ENCODE measurements at regions not wholly inside any gene's neighbourhood (a gene's known extent, or its start where the extent isn't known, plus 50 kb on each side); places are given as distances from the start of the nearest gene placed in this dataset.
A peak's percentile ranks its signal among the peaks of the same experiment; 100 is the strongest.

DNA sequence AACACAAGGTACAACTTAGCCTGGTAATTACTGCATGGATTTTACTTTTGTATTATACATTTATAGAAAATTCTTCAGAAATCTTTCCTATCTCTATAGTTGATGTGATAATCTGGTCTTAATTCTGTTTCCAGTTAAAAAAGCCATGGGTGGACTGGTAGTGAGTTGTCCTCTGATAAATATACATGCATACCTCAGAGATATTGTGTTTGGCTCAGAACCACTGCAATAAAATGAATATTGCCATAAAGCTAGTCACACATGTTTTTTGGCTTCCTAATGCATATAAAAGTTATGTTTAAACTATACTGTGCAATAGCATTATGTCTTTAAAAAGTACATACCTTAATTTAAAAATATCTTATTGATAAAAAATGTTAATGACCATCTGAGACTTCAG lies 708.6 kb upstream of the MARCKS start:
- TF ChIP-seq, protein P1, sequence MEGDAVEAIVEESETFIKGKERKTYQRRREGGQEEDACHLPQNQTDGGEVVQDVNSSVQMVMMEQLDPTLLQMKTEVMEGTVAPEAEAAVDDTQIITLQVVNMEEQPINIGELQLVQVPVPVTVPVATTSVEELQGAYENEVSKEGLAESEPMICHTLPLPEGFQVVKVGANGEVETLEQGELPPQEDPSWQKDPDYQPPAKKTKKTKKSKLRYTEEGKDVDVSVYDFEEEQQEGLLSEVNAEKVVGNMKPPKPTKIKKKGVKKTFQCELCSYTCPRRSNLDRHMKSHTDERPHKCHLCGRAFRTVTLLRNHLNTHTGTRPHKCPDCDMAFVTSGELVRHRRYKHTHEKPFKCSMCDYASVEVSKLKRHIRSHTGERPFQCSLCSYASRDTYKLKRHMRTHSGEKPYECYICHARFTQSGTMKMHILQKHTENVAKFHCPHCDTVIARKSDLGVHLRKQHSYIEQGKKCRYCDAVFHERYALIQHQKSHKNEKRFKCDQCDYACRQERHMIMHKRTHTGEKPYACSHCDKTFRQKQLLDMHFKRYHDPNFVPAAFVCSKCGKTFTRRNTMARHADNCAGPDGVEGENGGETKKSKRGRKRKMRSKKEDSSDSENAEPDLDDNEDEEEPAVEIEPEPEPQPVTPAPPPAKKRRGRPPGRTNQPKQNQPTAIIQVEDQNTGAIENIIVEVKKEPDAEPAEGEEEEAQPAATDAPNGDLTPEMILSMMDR (conservative IDR thresholded peaks at IDR 0.05) = no peak

GRCh38 chr6:113149511-113149910 lies 707.6 kb upstream of the MARCKS start:
- TF ChIP-seq, protein P1 (conservative IDR thresholded peaks at IDR 0.05) = no peak

More for the DNA sequence above, 708.6 kb upstream of the MARCKS start:
- H3K27ac ChIP-seq = no peak overlapping the region

DNA sequence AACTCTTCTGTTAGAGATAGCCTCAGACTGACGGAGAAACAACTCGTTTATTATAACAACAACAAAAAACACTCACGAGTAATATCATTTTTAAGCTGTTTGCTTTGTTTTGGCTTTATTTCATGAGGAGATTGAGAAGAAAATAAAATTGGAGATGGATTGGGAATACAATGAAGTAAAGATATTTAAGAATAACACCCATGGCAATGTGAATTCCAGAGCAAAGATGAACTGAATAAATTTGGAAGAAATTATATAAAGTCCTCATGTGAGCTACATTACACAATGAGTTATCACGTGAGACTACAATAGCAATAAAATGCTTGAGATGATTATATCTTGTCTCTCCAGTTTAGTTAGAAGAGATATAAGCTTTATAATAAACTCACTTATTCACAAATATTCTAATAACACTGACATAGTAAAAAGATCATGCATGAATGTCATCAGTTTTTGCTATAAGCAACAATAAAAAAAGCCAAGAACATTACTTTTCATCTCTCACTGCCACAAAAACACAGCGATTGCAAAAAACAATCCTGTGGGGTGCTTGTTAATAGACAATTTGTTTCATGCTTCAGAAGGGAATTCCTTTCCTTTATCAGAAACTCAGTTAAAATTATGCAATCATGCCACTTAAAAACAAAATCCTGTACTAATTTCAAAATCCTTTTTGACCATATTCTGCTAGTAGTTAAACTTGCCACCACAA lies 696.7 kb upstream of the MARCKS start:
- TF ChIP-seq, protein P1 (conservative IDR thresholded peaks at IDR 0.05) = no peak
- H3K27ac ChIP-seq = peak overlapping the region; percentile 37

More at GRCh38 chr6:113149511-113149910, 707.6 kb upstream of the MARCKS start:
- H3K27ac ChIP-seq = no peak overlapping the region

DNA sequence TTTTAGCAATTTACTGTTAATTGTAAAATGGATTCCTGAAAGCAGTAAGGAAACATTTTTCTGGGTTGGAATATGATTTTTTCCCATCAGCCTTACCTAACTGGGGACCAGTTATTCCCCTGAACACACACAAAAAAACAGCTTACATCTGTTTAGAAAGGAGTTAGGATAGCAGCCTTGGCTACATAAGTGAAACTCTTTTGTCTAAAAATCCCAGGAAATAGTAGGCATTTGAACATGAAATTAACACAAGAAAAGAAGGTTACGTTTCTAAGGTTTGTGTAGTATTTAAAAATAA lies 696.2 kb upstream of the MARCKS start:
- TF ChIP-seq, protein P1 (conservative IDR thresholded peaks at IDR 0.05) = no peak
- H3K27ac ChIP-seq = peak overlapping the region; percentile 37; the same call in 1 of the 2 replicates

- no peak overlapping the region for H3K27ac ChIP-seq
- TF ChIP-seq, protein P1 (conservative IDR thresholded peaks at IDR 0.05) = no peak
These were observed 694.4 kb upstream of the MARCKS start for GRCh38 chr6:113162739-113163138.

DNA sequence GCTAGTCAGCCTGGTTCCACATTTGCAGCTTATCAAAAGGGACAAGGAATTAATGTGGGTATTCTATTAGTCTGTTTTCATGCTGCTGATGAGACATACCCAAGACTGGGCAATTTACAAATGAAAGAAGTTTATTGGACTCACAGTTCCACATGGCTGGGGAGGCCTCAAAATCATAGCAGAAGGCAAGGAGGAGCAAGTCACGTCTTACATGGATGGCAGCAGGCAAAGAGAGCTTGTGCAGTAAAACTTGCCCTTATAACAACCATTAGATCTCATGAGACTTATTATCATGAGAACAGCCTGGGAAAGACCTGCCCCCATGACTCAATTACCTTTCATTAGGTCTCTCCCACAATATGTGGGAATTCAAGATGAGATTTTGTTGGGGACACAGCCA lies 689.1 kb upstream of the MARCKS start:
- TF ChIP-seq, protein P1 (conservative IDR thresholded peaks at IDR 0.05) = no peak
- H3K27ac ChIP-seq = no peak overlapping the region

- no peak overlapping the region for H3K27ac ChIP-seq
These were observed 687.7 kb upstream of the MARCKS start for GRCh38 chr6:113169484-113169883.

More at GRCh38 chr6:113169484-113169883, 687.7 kb upstream of the MARCKS start:
- TF ChIP-seq, protein P1 (conservative IDR thresholded peaks at IDR 0.05) = no peak
